ENCODE measurements at regions not wholly inside any gene's neighbourhood (a gene's known extent, or its start where the extent isn't known, plus 50 kb on each side); places are given as distances from the start of the nearest gene placed in this dataset.

GRCh38 chr7:81627536-81628287 is 142.1 kb downstream of the HGF start:
- Histone ChIP-seq H3K4me1 (ENCODE audit: control insufficient read depth in 3 of 3, insufficient read depth in 2 of 3, low read depth in 1 of 3, low read length in 2 of 3) (no peaks in the 10 kb centered on the region), H3K4me3 (ENCODE audit: low read depth in 1 of 3, low read length in 3 of 3) (no peak overlapping the region), H3K9me3 (ENCODE audit: control insufficient read depth in 2 of 2, insufficient read depth in 1 of 2, low read depth in 1 of 2, low read length in 1 of 2) (no peaks in the 10 kb centered on the region), H3K36me3 (ENCODE audit: control insufficient read depth in 3 of 3, insufficient read depth in 2 of 3, low read depth in 1 of 3, low read length in 3 of 3) (no peaks in the 10 kb centered on the region), H3K27me3 (ENCODE audit: control insufficient read depth in 3 of 3, insufficient read depth in 3 of 3, low read length in 3 of 3) (no peaks in the 10 kb centered on the region), H3K27ac (ENCODE audit: low read depth in 1 of 3, low read length in 2 of 3) (no peak overlapping the region)
- 57 to 64% (median 57%) methylated on average over 6 of the region's 6 CpGs for WGBS, 3 donors
- DNase-seq (no peak), FAIRE-seq (peak; percentile 30)

DNA sequence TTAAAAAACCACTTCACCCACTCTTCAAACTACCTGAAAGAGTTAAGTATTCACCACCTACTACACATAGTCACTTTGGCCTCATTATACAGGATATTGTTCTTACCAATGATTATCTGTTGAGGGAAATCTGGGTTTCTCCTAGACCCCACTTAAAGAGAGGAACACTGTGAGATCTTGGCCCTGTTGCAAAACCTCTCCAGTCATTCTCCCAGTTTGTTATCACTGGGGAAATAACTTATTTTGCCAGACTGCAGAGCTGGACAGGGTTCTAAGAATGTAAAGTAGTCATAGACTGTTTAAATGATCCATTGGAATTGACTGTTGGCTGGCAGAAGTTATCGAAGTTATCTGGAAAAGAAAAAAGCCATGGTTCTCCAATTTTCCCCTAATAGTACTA is 143.8 kb downstream of the HGF start:
- Histone ChIP-seq H3K9me3 (ENCODE audit: control insufficient read depth in 2 of 2, insufficient read depth in 1 of 2, low read depth in 1 of 2, low read length in 1 of 2) (no peaks in the 10 kb centered on the region), H3K27me3 (ENCODE audit: control insufficient read depth in 3 of 3, insufficient read depth in 3 of 3, low read length in 3 of 3) (no peaks in the 10 kb centered on the region), H3K4me1 (ENCODE audit: control insufficient read depth in 3 of 3, insufficient read depth in 2 of 3, low read depth in 1 of 3, low read length in 2 of 3) (no peaks in the 10 kb centered on the region), H3K4me3 (ENCODE audit: low read depth in 1 of 3, low read length in 3 of 3) (no peak overlapping the region), H3K36me3 (ENCODE audit: control insufficient read depth in 3 of 3, insufficient read depth in 2 of 3, low read depth in 1 of 3, low read length in 3 of 3) (no peaks in the 10 kb centered on the region), H3K27ac (ENCODE audit: low read depth in 1 of 3, low read length in 2 of 3) (no peak overlapping the region)
- no peak for DNase-seq
- FAIRE-seq: no peak
- WGBS, 3 donors: 66 to 77% (median 75%) methylated on average over 1 of the region's 1 CpG

DNA sequence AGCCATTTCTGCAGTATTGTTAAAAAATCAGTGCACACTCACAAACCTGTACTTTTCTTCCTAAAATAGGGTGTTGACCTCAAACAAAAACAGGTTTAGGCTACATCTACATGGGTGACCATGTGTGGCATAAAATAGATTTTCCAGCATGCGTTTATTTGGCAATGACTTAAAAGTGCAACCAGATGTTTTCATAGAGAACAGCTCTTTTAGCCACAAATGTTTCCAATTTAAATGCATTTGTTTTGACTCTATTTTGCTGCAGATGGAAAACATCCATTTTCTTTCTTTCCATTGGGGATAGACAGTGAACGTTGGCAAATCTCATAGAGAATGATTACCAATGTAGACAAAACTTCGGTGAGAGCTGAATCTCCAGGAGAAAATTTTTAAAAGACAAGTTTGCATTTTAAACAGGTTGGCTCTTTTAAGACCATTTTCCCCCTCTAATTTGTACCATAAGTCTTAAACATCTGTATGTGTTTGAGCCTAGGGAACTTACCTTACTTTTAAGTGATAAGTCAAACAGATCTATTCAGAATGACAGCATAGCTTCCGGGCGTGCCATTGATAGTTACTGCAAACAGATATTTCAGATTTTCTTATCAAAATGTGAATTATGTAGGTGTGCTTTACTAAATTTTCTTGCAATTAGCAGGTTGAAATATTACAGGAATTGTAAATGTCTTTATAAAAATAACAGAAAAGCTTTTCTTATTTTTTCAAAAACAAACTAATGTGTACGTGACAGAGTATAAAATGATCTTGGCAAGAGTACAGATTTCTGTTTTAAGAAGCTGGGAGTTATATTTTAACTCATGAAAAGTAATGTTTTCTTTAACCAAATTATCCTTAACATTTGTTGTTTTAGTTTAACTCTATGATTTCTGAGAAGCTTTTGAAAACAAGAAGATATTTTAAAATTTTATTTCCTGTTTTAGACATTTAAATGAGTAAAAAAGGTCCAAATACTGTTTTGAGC is 144.9 kb downstream of the HGF start:
- WGBS, 3 donors: 67 to 70% (median 70%) methylated on average over 6 of the region's 6 CpGs
- no peak for DNase-seq
- H3K9me3 ChIP-seq (ENCODE audit: control insufficient read depth in 2 of 2, insufficient read depth in 1 of 2, low read depth in 1 of 2, low read length in 1 of 2): no peaks in the 10 kb centered on the region
- no peaks in the 10 kb centered on the region for H3K27me3 ChIP-seq (ENCODE audit: control insufficient read depth in 3 of 3, insufficient read depth in 3 of 3, low read length in 3 of 3)
- H3K4me1 ChIP-seq (ENCODE audit: control insufficient read depth in 3 of 3, insufficient read depth in 2 of 3, low read depth in 1 of 3, low read length in 2 of 3): no peaks in the 10 kb centered on the region
- no peak for FAIRE-seq
- H3K36me3 ChIP-seq (ENCODE audit: control insufficient read depth in 3 of 3, insufficient read depth in 2 of 3, low read depth in 1 of 3, low read length in 3 of 3): no peaks in the 10 kb centered on the region
- no peak overlapping the region for H3K4me3 ChIP-seq (ENCODE audit: low read depth in 1 of 3, low read length in 3 of 3)
- H3K27ac ChIP-seq (ENCODE audit: low read depth in 1 of 3, low read length in 2 of 3): no peak overlapping the region

DNA sequence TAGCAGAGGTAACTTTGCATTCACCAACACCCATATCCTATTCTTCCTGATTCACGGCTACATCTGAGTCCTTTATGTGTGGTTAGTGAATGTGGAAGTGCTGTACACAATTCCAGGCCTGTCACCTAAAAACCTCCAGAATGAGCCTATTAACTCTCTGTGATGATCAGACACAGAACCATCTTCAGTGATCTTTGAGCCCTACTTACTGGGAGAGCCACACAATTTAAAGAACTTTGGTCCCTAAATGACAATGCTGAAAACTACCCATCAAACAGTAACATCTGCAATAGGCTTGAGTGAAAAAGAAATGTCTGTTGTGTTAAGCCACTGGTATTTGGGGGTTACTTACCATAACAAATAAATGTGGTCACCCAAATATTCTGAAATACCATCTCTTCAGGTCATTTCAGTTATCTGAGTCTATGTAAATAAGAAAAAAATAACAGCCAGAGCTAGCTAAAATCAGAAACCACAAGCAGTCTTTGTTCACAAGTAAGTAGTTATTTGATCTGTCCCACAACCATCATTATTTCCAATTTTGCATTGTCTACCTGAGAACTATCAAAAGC is 145.7 kb downstream of the HGF start:
- H3K27ac ChIP-seq (ENCODE audit: low read depth in 1 of 3, low read length in 2 of 3): no peak overlapping the region
- WGBS, 3 donors: 76 to 87% (median 79%) methylated on average over 1 of the region's 1 CpG
- no peak for DNase-seq
- H3K4me1 ChIP-seq (ENCODE audit: control insufficient read depth in 3 of 3, insufficient read depth in 2 of 3, low read depth in 1 of 3, low read length in 2 of 3): no peaks in the 10 kb centered on the region
- no peak overlapping the region for H3K4me3 ChIP-seq (ENCODE audit: low read depth in 1 of 3, low read length in 3 of 3)
- no peaks in the 10 kb centered on the region for H3K9me3 ChIP-seq (ENCODE audit: control insufficient read depth in 2 of 2, insufficient read depth in 1 of 2, low read depth in 1 of 2, low read length in 1 of 2)
- no peak for FAIRE-seq
- H3K27me3 ChIP-seq (ENCODE audit: control insufficient read depth in 3 of 3, insufficient read depth in 3 of 3, low read length in 3 of 3): no peaks in the 10 kb centered on the region
- no peaks in the 10 kb centered on the region for H3K36me3 ChIP-seq (ENCODE audit: control insufficient read depth in 3 of 3, insufficient read depth in 2 of 3, low read depth in 1 of 3, low read length in 3 of 3)

GRCh38 chr7:81623251-81623855 is 146.5 kb downstream of the HGF start:
- Histone ChIP-seq H3K27me3 (ENCODE audit: control insufficient read depth in 3 of 3, insufficient read depth in 3 of 3, low read length in 3 of 3) (no peaks in the 10 kb centered on the region), H3K4me1 (ENCODE audit: control insufficient read depth in 3 of 3, insufficient read depth in 2 of 3, low read depth in 1 of 3, low read length in 2 of 3) (no peaks in the 10 kb centered on the region), H3K4me3 (ENCODE audit: low read depth in 1 of 3, low read length in 3 of 3) (no peak overlapping the region), H3K27ac (ENCODE audit: low read depth in 1 of 3, low read length in 2 of 3) (no peak overlapping the region), H3K36me3 (ENCODE audit: control insufficient read depth in 3 of 3, insufficient read depth in 2 of 3, low read depth in 1 of 3, low read length in 3 of 3) (no peaks in the 10 kb centered on the region), H3K9me3 (ENCODE audit: control insufficient read depth in 2 of 2, insufficient read depth in 1 of 2, low read depth in 1 of 2, low read length in 1 of 2) (no peaks in the 10 kb centered on the region)
- DNase-seq (no peak), FAIRE-seq (no peak)
- 81 to 90% (median 81%) methylated on average over 1 of the region's 1 CpG for WGBS, 3 donors

GRCh38 chr7:81621893-81622292 is 148.0 kb downstream of the HGF start:
- H3K9me3 ChIP-seq (ENCODE audit: control insufficient read depth in 2 of 2, insufficient read depth in 1 of 2, low read depth in 1 of 2, low read length in 1 of 2): no peaks in the 10 kb centered on the region
- FAIRE-seq: no peak
- no peaks in the 10 kb centered on the region for H3K4me1 ChIP-seq (ENCODE audit: control insufficient read depth in 3 of 3, insufficient read depth in 2 of 3, low read depth in 1 of 3, low read length in 2 of 3)
- no peak overlapping the region for H3K4me3 ChIP-seq (ENCODE audit: low read depth in 1 of 3, low read length in 3 of 3)
- H3K27me3 ChIP-seq (ENCODE audit: control insufficient read depth in 3 of 3, insufficient read depth in 3 of 3, low read length in 3 of 3): no peaks in the 10 kb centered on the region
- H3K36me3 ChIP-seq (ENCODE audit: control insufficient read depth in 3 of 3, insufficient read depth in 2 of 3, low read depth in 1 of 3, low read length in 3 of 3): no peaks in the 10 kb centered on the region
- 36 to 58% (median 36%) methylated on average over 1 of the region's 1 CpG for WGBS, 3 donors
- DNase-seq: no peak
- H3K27ac ChIP-seq (ENCODE audit: low read depth in 1 of 3, low read length in 2 of 3): no peak overlapping the region

DNA sequence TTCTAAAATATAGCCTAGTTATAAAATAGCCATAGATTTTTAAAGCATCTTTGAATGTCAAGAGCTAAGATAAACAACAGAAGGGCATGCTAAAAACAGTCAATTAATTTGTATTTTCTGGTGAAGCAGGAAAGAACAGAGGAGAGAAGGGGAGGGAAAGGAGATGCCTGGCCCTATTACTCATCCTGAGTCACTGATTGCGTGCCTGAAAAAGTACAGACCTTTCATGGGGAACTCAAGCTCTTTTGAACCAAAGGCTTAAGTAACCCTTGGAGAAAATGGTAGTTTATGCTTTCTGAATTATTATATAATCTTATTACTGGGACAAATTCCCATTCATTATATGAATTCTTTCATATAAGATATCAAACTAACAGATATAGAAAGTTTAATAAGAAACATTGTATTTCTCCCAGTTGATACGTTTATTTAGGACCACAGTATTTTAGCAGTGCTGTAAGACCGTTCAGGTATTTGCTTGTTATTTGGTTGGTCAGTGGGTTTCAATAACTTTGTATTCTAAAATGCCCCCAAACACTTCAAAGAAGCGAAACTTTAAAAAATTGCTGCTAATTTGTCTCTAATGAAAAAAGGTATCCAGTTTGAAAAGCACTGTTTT is 151.3 kb downstream of the HGF start:
- Histone ChIP-seq H3K4me1 (ENCODE audit: control insufficient read depth in 3 of 3, insufficient read depth in 2 of 3, low read depth in 1 of 3, low read length in 2 of 3) (no peaks in the 10 kb centered on the region), H3K27me3 (ENCODE audit: control insufficient read depth in 3 of 3, insufficient read depth in 3 of 3, low read length in 3 of 3) (no peaks in the 10 kb centered on the region), H3K4me3 (ENCODE audit: low read depth in 1 of 3, low read length in 3 of 3) (no peak overlapping the region), H3K27ac (ENCODE audit: low read depth in 1 of 3, low read length in 2 of 3) (no peak overlapping the region), H3K9me3 (ENCODE audit: control insufficient read depth in 2 of 2, insufficient read depth in 1 of 2, low read depth in 1 of 2, low read length in 1 of 2) (no peaks in the 10 kb centered on the region), H3K36me3 (ENCODE audit: control insufficient read depth in 3 of 3, insufficient read depth in 2 of 3, low read depth in 1 of 3, low read length in 3 of 3) (no peaks in the 10 kb centered on the region)
- FAIRE-seq: no peak
- WGBS, 3 donors: 75 to 80% (median 79%) methylated on average over 4 of the region's 4 CpGs
- no peak for DNase-seq

GRCh38 chr7:81616951-81617350 is 152.9 kb downstream of the HGF start:
- H3K4me3 ChIP-seq (ENCODE audit: low read depth in 1 of 3, low read length in 3 of 3): no peak overlapping the region
- no peaks in the 10 kb centered on the region for H3K9me3 ChIP-seq (ENCODE audit: control insufficient read depth in 2 of 2, insufficient read depth in 1 of 2, low read depth in 1 of 2, low read length in 1 of 2)
- DNase-seq (no peak), FAIRE-seq (no peak)
- H3K4me1 ChIP-seq (ENCODE audit: control insufficient read depth in 3 of 3, insufficient read depth in 2 of 3, low read depth in 1 of 3, low read length in 2 of 3): no peaks in the 10 kb centered on the region
- H3K27ac ChIP-seq (ENCODE audit: low read depth in 1 of 3, low read length in 2 of 3): no peak overlapping the region
- no peaks in the 10 kb centered on the region for H3K36me3 ChIP-seq (ENCODE audit: control insufficient read depth in 3 of 3, insufficient read depth in 2 of 3, low read depth in 1 of 3, low read length in 3 of 3)
- no peaks in the 10 kb centered on the region for H3K27me3 ChIP-seq (ENCODE audit: control insufficient read depth in 3 of 3, insufficient read depth in 3 of 3, low read length in 3 of 3)
- WGBS, 3 donors: 60 to 78% (median 69%) methylated on average over 3 of the region's 3 CpGs
